Osteoblast (primary cell): ENCODE measurements at regions not wholly inside any gene's neighbourhood (a gene's known extent, or its start where the extent isn't known, plus 50 kb on each side); places are given as distances from the start of the nearest gene placed in this dataset.

Experiments used
- DNase-seq: peaks from one replicate; pipeline ENCODE4 v3.0.0; 2011; ENCODE audit warnings: low spot score, mixed read lengths; ENCODE audit not compliant: insufficient read length; ENCODE audit errors: missing footprints
- H2AFZ ChIP-seq: 2 replicates; pipeline ENCODE4 v1.6.0; 2011; ENCODE audit warnings: mild to moderate bottlenecking, low read length
- H3K27ac ChIP-seq: 2 replicates; pipeline ENCODE4 v1.5.1; 2011; ENCODE audit warnings: mild to moderate bottlenecking, low read depth, low read length, moderate library complexity
- H3K27me3 ChIP-seq: 2 replicates; pipeline ENCODE4 v1.6.0; 2012; ENCODE audit warnings: mild to moderate bottlenecking, control low read depth, inconsistent platforms, low read length, moderate library complexity; ENCODE audit not compliant: insufficient read depth
- H3K36me3 ChIP-seq: 2 replicates; pipeline ENCODE4 v1.5.1; 2011; ENCODE audit warnings: mild to moderate bottlenecking, low read length, control low read depth, moderate library complexity; ENCODE audit not compliant: insufficient read depth
- H3K4me1 ChIP-seq: 2 replicates; pipeline ENCODE4 v1.5.1; 2011; ENCODE audit warnings: mild to moderate bottlenecking, low read length, control low read depth, moderate library complexity; ENCODE audit not compliant: insufficient read depth
- H3K4me2 ChIP-seq: 2 replicates; pipeline ENCODE4 v1.6.0; 2011; ENCODE audit warnings: mild to moderate bottlenecking, low read length; ENCODE audit not compliant: insufficient read depth
- H3K4me3 ChIP-seq: fragments of 200-600 bp; sonication (generic); 3 replicates; pipeline ENCODE4 v1.5.1; 2012; ENCODE audit warnings: mild to moderate bottlenecking, low read length, inconsistent platforms; ENCODE audit not compliant: insufficient read depth
- H3K79me2 ChIP-seq: 2 replicates; pipeline ENCODE4 v1.6.0; 2012; ENCODE audit warnings: mild to moderate bottlenecking, low read length, control low read depth, inconsistent platforms; ENCODE audit not compliant: insufficient read depth
- H3K9me3 ChIP-seq: 2 replicates; pipeline ENCODE4 v1.5.1; 2011; ENCODE audit warnings: low read depth, low read length, control low read depth
- H4K20me1 ChIP-seq: 2 replicates; pipeline ENCODE4 v1.6.0; 2012; ENCODE audit warnings: mild to moderate bottlenecking, low read length, control low read depth; ENCODE audit not compliant: insufficient read depth
- TF ChIP-seq, protein P1 (sequence below): IDR thresholded peaks from 2 replicates; pipeline ENCODE4 v1.5.1; 2011; ENCODE audit warnings: mild to moderate bottlenecking, low read depth, low read length, moderate library complexity; ENCODE audit errors: extremely low read depth

DNA sequence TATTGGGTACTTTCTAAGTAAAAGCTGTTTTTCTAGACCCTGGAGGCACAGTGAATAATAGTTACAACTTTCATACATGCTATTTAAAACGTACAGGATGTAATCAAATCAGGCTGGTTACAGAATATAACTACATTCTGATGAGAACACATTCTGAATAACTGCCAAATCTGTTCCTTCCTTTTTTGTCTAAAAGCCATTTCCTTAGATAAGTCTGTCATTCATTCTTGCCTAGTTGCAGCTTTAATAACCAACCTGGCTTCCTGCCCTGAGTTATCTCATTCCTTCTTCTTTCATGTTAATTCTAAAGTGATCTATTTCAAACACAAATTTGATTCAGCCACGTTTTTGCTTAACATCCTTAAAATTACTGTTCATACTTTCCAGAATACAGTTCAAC lies 189.7 kb upstream of the ITM2A start:
- H3K27me3 ChIP-seq: no peaks in the 10 kb centered on the region
- TF ChIP-seq, protein P1, sequence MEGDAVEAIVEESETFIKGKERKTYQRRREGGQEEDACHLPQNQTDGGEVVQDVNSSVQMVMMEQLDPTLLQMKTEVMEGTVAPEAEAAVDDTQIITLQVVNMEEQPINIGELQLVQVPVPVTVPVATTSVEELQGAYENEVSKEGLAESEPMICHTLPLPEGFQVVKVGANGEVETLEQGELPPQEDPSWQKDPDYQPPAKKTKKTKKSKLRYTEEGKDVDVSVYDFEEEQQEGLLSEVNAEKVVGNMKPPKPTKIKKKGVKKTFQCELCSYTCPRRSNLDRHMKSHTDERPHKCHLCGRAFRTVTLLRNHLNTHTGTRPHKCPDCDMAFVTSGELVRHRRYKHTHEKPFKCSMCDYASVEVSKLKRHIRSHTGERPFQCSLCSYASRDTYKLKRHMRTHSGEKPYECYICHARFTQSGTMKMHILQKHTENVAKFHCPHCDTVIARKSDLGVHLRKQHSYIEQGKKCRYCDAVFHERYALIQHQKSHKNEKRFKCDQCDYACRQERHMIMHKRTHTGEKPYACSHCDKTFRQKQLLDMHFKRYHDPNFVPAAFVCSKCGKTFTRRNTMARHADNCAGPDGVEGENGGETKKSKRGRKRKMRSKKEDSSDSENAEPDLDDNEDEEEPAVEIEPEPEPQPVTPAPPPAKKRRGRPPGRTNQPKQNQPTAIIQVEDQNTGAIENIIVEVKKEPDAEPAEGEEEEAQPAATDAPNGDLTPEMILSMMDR: no peak
- no peaks in the 10 kb centered on the region for H3K36me3 ChIP-seq
- H2AFZ ChIP-seq: no peak overlapping the region
- no peaks in the 10 kb centered on the region for H3K9me3 ChIP-seq
- H3K4me3 ChIP-seq: no peak overlapping the region
- H4K20me1 ChIP-seq: no peaks in the 10 kb centered on the region
- no peaks in the 10 kb centered on the region for H3K79me2 ChIP-seq
- DNase-seq: no peak
- H3K4me1 ChIP-seq: no peaks in the 10 kb centered on the region
- no peak overlapping the region for H3K4me2 ChIP-seq
- no peak overlapping the region for H3K27ac ChIP-seq

DNA sequence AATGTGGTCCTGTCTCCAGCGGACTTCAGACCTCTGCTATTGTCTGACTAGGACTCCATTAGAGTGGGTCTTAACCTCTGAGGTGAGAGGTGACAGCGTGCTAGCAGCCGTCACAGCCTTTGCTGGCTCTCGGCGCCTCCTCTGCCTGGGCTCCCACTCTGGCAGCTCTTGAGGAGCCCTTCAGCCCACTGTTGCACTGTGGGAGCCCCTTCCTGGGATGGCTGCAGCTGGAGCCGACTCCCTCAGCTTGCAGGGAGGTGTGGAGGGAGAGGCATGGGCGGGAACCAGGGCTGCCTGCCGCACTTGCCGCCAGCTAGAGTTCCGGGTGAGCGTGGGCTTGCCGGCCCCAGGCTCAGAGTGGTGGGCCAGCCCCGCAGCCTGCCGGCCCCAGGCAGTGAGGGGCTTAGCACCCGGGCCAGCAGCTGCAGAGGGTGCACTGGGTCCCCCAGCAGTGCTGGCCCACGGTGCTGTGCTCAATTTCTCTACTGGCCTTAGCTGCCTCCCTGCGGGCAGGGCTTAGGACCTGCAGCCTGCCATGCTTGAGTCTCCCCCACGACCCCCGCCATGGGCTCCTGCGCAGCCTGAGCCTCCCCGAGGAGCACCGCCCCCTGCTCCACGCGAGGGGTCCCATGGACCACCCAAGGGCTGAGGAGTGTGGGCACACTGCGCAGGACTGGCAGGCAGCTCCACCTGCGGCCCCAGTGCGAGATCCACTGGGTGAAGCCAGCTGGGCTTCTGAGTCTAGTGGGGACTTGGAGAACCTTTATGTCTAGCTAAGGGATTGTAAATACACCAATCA lies 163.4 kb upstream of the ITM2A start:
- TF ChIP-seq, protein P1: no peak
- Histone ChIP-seq H3K79me2 (no peaks in the 10 kb centered on the region), H3K4me2 (no peak overlapping the region), H2AFZ (no peak overlapping the region), H3K27ac (no peak overlapping the region), H4K20me1 (no peaks in the 10 kb centered on the region), H3K36me3 (no peaks in the 10 kb centered on the region), H3K27me3 (no peaks in the 10 kb centered on the region), H3K9me3 (no peaks in the 10 kb centered on the region), H3K4me3 (no peak overlapping the region), H3K4me1 (no peaks in the 10 kb centered on the region)
- no peak for DNase-seq

DNA sequence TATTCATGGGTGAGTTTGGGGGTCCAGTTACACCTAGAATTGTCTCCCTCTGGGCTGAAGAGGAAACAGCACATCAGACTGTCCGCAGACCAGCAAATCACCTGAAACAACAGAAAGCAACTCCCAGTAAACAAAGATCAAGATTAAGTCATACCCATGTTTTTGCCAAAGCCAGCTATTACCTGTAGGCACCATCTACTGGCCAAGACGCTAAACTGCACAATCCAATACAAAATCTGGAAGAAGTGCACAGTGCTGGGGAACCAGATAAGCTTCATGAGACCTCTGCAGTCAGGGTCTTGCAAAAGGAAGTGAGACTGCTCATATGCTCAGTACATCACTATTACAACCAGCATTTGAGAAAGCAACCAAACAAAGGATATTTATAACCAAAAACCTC lies 157.5 kb upstream of the ITM2A start:
- Histone ChIP-seq H3K4me2 (no peak overlapping the region), H3K27ac (no peak overlapping the region), H3K36me3 (no peaks in the 10 kb centered on the region), H3K4me3 (no peak overlapping the region), H3K79me2 (no peaks in the 10 kb centered on the region), H3K9me3 (no peaks in the 10 kb centered on the region), H2AFZ (no peak overlapping the region), H4K20me1 (no peaks in the 10 kb centered on the region), H3K27me3 (no peaks in the 10 kb centered on the region), H3K4me1 (no peaks in the 10 kb centered on the region)
- TF ChIP-seq, protein P1: peak; percentile 15
- DNase-seq: no peak

DNA sequence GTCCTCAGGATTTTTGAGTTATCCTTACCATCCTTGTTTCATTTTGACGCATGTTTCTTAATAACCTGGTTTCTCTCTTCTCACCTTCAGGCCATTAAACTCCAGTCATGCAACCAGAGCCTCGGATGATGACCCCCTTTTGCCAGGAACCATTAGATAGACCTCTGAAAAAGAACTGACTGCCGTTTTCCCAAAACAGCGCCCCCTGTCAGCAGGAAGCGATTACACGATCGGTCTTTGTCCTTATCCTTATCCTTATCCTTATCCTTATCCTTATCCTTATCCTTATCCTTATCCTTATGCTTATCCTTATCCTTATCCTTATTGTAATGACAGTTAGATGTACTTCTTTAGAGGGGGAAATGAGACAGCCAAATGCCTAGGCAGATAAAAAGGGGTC lies 148.4 kb upstream of the ITM2A start:
- DNase-seq: no peak
- Histone ChIP-seq H4K20me1 (no peaks in the 10 kb centered on the region), H3K27me3 (no peaks in the 10 kb centered on the region), H3K4me3 (no peak overlapping the region), H2AFZ (no peak overlapping the region), H3K9me3 (peaks cover 3% of the 10 kb centered on the region), H3K36me3 (no peaks in the 10 kb centered on the region), H3K27ac (no peak overlapping the region), H3K4me1 (no peaks in the 10 kb centered on the region), H3K79me2 (no peaks in the 10 kb centered on the region), H3K4me2 (no peak overlapping the region)
- TF ChIP-seq, protein P1: no peak
